Psoas muscle (tissue), 7 donors: ENCODE measurements at regions not wholly inside any gene's neighbourhood (a gene's known extent, or its start where the extent isn't known, plus 50 kb on each side); places are given as distances from the start of the nearest gene placed in this dataset.

ENCODE experiments used
- ATAC-seq, 4 donors: fragments of 200-7000 bp; cut with Tn5 transposase; one replicate each; pipeline ENCODE4 v1.9.1; 2020; ENCODE audit warnings: moderate library complexity in 3 of 4, mild to moderate bottlenecking in 2 of 4
- DNase-seq, 2 donors: peaks; one replicate each; pipeline ENCODE4 v3.0.0-alpha.2; 2020
- H3K27ac ChIP-seq: fragments of 200-600 bp; one replicate; pipeline ENCODE4 v1.8.0; 2022
- H3K27me3 ChIP-seq, 3 donors: fragments of 200-600 bp in 1 of 3; one replicate each; pipeline versions ENCODE4 v1.6.1 to v1.8.0; 2013 to 2022; ENCODE audit warnings: low read length in 2 of 3, mild to moderate bottlenecking in 2 of 3, moderate library complexity in 1 of 3; ENCODE audit not compliant: insufficient read depth in 3 of 3
- H3K36me3 ChIP-seq, 2 donors: fragments of 200-600 bp in 1 of 2; one replicate each; pipeline versions ENCODE4 v1.6.1 to v1.8.0; 2013 to 2022; ENCODE audit warnings: low read depth in 1 of 2, mild to moderate bottlenecking in 1 of 2, moderate library complexity in 1 of 2; ENCODE audit not compliant: insufficient read depth in 1 of 2
- H3K4me1 ChIP-seq: fragments of 200-600 bp; one replicate; pipeline ENCODE4 v1.8.0; 2022
- H3K4me3 ChIP-seq: fragments of 200-600 bp; one replicate; pipeline ENCODE4 v1.8.0; 2022; ENCODE audit warnings: mild to moderate bottlenecking
- H3K9me3 ChIP-seq: fragments of 200-600 bp; one replicate; pipeline ENCODE4 v1.8.0; 2022
- CTCF ChIP-seq: fragments of 200-600 bp; IDR thresholded peaks from one replicate; pipeline ENCODE4 v1.8.0; 2022; ENCODE audit warnings: antibody characterized with exemption
- WGBS, 3 donors: extraction: QIAGEN DNeasy Blood & Tissue Kit; methylation state at CpG; one replicate each; pipeline versions ENCODE4 v1.1.6 to v1.1.7; 2013; 5-methylcytosine and 5-hydroxymethylcytosine counted together
- intact Hi-C, 2 donors: fragments of 100-400 bp; cut with DNase I; formaldehyde crosslinking; loops; one replicate each; pipeline versions ENCODE4 v1.11.0 to v1.14.2; 2022
- donor health status: healthy with polysubstance abuse.
- donor health status: DM: no; HTN: no; CAD: no; lungs with moderate emphysema.
- donor health status: Bipolar disorder and iron deficiency.
- donor health status: healthy.
- donor health status: DM: yes; HTN: yes; CAD: no.
- donor health status: DM: no; HTN: no; CAD: no.
- donor health status: DM: yes; HTN: yes; CAD: no.

- H3K4me3 ChIP-seq, result no peak overlapping the region
- DNase-seq (no peak), ATAC-seq (no peak)
- WGBS, 3 donors, result 48 to 56% (median 49%) methylated on average over 4 of the region's 4 CpGs
- H3K9me3 ChIP-seq, result no peaks in the 10 kb centered on the region
- intact Hi-C loops, result no loop called here
- no peak overlapping the region for H3K27ac ChIP-seq
- no peaks in the 10 kb centered on the region for H3K27me3 ChIP-seq
- no peak for TF ChIP-seq CTCF
- H3K36me3 ChIP-seq, result no peaks in the 10 kb centered on the region
- H3K4me1 ChIP-seq, result no peaks in the 10 kb centered on the region
Measured at GRCh38 chr10:9219860-9220259, 1165.4 kb downstream of the GATA3 start.

GRCh38 chr10:9222917-9223316 is 1168.4 kb downstream of the GATA3 start:
- H3K36me3 ChIP-seq, result no peaks in the 10 kb centered on the region
- H3K27me3 ChIP-seq, result no peaks in the 10 kb centered on the region
- ATAC-seq (no peak), DNase-seq (no peak)
- no peak overlapping the region for H3K27ac ChIP-seq
- no peak for TF ChIP-seq CTCF
- 72 to 77% (median 75%) methylated on average over 3 of the region's 3 CpGs for WGBS, 3 donors
- no peaks in the 10 kb centered on the region for H3K9me3 ChIP-seq
- no peaks in the 10 kb centered on the region for H3K4me1 ChIP-seq
- no peak overlapping the region for H3K4me3 ChIP-seq
- intact Hi-C loops, result no loop called here

GRCh38 chr10:9227679-9228365 is 1173.3 kb downstream of the GATA3 start:
- no peaks in the 10 kb centered on the region for H3K36me3 ChIP-seq
- TF ChIP-seq CTCF, result no peak
- H3K9me3 ChIP-seq, result no peaks in the 10 kb centered on the region
- peaks cover 0 to 7% (median 3%) of the 10 kb centered on the region in 3 donors for H3K27me3 ChIP-seq
- no peaks in the 10 kb centered on the region for H3K4me1 ChIP-seq
- H3K27ac ChIP-seq, result no peak overlapping the region
- no peak for DNase-seq
- WGBS, 3 donors, result 75 to 79% (median 75%) methylated on average over 7 of the region's 7 CpGs
- intact Hi-C loops, result no loop called here
- ATAC-seq, result no peak
- H3K4me3 ChIP-seq, result no peak overlapping the region

- no peak for TF ChIP-seq CTCF
- no peaks in the 10 kb centered on the region for H3K4me1 ChIP-seq
- H3K4me3 ChIP-seq, result no peak overlapping the region
- H3K36me3 ChIP-seq, result no peaks in the 10 kb centered on the region
- WGBS, 3 donors, result 86 to 94% (median 91%) methylated on average over 1 of the region's 1 CpG
- peaks cover 0 to 7% (median 3%) of the 10 kb centered on the region in 3 donors for H3K27me3 ChIP-seq
- DNase-seq, result no peak
- ATAC-seq, result no peak
- H3K27ac ChIP-seq, result no peak overlapping the region
- intact Hi-C loops, result no loop called here
- no peaks in the 10 kb centered on the region for H3K9me3 ChIP-seq
Measured at GRCh38 chr10:9228771-9229170, 1174.3 kb downstream of the GATA3 start.

GRCh38 chr10:9229702-9230244 is 1175.3 kb downstream of the GATA3 start:
- DNase-seq (no peak), ATAC-seq (no peak)
- WGBS, 3 donors, result 78 to 83% (median 81%) methylated on average over 10 of the region's 10 CpGs
- Histone ChIP-seq H3K27me3 (peaks cover 0 to 7% (median 3%) of the 10 kb centered on the region in 3 donors), H3K36me3 (no peaks in the 10 kb centered on the region), H3K9me3 (no peaks in the 10 kb centered on the region), H3K4me1 (no peaks in the 10 kb centered on the region), H3K4me3 (no peak overlapping the region), H3K27ac (no peak overlapping the region)
- TF ChIP-seq CTCF, result no peak
- intact Hi-C loops, result no loop called here
